ENCODE measurements at regions not wholly inside any gene's neighbourhood (a gene's known extent, or its start where the extent isn't known, plus 50 kb on each side); places are given as distances from the start of the nearest gene placed in this dataset.

GRCh38 chr4:59393780-59394179 is 1806.3 kb upstream of the ADGRL3 start:
- TF ChIP-seq CTCF (conservative IDR thresholded peaks at IDR 0.05 in 1 of 2, IDR thresholded peaks at IDR 0.05 in 1 of 2; ENCODE audit: extremely low read depth in 1 of 2, insufficient read depth in 1 of 2, low read depth in 1 of 2, low read length in 2 of 2) (no peak), EZH2 (IDR thresholded peaks at IDR 0.05; ENCODE audit: borderline replicate concordance, low read length) (no peak)

Measured in mammary epithelial cell (primary cell).